GDM1 (cell line): ENCODE measurements at regions not wholly inside any gene's neighbourhood (a gene's known extent, or its start where the extent isn't known, plus 50 kb on each side); places are given as distances from the start of the nearest gene placed in this dataset.
"Not testable (repeated sequence)": the region's sequence is repeated elsewhere in the genome, so short reads cannot be mapped to it uniquely, and the experiment has no call there.

ENCODE experiments used
- DNase-seq: peaks from one replicate; lab custom pipeline; 2025; lab: John Stamatoyannopoulos, UW

DNA sequence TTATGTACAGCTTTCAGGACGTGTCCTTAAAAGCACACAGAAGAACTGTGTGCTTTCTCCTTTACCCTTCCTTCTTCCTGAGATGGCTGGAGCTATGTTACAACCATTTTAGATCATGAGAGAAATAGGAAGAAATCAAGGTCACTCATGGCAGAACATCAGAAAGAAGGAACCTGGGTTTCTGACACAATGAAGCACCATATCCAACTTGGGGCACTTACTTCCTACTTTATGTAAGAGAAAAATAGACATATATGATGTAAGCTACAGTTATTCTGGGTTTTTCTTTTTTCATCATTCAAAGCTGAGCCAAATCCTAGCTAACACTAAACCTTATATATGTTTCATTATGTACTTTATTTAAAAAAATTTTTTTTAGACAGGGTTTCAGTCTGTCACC is 79.5 kb downstream of the FAM161A start:
- DNase-seq: no peak

DNA sequence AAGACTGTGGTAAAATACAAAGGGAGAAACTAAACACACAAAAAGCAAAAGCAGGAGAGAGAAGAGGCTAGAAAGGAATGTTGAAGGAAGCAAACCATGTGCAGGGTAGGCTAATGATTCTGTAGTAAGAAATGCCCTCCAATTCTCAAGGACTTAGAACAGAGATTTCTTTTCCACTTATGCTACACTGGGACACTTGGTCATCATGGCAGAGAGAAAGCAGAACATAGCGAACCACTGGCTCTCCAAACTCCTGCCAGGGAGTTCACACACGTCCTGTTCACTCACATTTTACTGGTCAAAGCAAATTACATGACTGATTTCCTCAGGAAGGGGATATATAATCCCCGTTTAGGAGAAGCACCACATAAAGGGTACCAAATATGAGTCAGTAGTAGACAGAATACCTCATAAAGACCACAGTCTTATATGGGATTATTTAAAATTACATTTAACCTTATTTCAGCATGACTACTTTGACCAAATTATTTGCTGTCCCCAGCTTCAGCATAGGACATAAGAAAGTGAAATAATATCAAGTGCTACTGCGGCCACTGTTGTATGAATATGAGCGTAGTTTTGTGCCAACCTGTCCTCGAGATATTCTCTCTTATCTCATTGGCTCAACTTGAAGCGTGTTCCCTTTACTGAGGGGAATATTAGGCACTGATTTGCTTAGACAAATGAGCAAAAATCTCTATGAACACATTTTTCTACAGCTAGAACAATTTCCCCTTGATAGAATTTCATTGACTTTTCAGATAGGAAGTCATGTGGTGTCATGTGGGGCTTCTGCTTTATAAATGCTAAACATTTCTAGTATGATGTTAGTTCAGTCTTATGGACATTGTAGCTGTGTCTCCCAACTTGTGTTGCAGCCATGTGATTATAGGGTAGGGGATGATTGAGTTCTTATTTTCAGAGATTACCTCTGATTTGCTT is 81.7 kb downstream of the FAM161A start:
- DNase-seq: no peak

DNA sequence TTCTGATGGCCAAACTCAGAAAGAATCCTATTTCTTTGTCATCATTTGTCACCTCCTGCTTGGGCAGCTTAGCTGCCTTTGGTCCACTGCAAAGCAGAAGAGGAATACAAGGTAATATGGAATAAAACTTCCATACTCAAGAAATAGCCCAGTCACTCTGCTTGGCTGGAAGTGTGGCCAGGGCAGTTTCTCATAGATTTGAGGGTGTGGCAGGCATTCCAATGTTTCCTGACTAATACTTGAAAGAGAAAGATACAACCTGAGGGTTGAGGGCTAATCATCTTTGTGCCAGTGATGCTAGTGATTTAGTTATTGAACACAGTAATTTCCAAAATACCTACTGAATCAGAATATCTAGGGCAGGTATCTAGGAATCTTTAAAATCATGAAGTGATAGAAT is 83.1 kb downstream of the FAM161A start:
- no peak for DNase-seq

DNA sequence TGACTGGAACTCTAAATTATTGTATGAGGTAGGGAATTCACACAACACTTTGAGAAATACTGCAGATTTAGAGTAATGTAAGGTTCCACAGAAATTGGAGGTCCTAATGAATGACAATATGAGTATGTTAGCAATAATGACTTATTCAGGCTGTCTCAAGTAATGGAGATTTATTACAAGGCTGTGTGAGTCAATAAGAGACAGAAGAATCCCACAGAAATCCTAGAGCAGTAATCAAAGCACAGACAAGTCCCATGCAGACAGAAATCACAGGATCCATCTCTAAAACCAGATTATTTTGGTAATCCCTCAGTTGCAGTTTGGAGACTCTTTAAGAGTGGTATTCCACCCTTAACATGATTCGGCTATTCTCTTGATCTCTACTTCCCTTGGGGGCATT is 83.6 kb downstream of the FAM161A start:
- DNase-seq: no peak

DNA sequence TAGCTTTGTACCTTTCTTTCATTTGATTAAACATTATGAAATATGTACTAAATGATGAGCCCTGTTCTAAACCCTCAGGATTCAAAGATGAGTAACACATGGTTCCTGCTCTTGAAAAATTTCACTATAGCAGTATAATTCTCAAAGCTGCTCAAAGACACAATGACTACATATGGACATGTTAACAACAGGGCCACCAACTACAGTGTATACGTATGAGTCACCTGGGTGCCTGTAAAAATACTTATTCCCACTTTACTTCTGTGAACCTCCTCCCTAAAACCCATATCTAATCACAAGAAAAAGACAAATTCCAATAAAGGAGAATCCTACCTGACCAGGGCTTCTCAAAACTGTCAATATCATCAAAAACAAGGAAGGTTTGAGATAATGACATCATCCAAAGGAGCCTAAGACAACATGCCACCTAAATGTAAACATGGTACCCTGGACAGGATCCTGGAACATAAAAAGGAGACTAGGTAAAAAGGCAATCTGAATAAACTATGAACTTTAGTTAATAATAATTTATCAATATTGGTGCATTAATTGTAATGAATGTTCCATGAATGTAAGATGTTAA is 84.7 kb downstream of the FAM161A start:
- DNase-seq: no peak

DNA sequence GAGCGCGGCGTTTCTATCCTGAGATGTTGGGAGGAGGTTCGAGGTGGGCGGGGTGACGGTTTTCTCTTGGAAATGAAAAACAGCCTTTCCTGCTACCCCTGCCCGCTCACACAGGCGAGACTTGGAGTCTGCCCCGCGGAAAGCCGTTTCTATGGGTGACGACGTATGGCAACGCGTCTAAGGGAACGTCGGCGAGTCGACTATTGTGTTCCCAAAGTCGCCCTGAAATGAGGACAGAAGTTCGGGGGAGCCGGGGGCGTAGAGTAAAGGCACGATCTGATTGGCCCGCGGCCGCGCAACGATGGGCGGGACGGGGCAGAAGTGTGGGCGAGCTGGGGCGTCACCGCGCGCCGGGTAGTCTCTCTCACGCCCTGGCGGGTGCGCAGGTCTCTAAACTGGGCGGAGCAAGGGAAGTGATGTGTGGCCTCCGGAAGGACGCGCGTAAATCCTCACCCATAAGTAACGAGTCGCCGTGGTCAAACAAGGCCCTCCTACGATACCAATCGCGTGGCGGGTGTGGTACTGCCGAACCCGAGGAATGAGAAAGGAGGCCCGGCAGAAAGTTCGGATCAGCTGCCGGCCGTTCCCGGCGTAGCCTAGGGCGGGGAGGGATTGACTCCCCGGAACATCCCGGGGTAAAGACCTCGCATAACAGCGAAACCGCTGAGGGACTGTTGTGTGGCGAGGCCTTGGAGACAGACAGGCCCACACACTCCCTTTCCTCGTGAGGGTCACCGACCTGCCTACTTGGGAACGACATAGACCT is 89.6 kb downstream of the FAM161A start:
- DNase-seq: peak; percentile 97

DNA sequence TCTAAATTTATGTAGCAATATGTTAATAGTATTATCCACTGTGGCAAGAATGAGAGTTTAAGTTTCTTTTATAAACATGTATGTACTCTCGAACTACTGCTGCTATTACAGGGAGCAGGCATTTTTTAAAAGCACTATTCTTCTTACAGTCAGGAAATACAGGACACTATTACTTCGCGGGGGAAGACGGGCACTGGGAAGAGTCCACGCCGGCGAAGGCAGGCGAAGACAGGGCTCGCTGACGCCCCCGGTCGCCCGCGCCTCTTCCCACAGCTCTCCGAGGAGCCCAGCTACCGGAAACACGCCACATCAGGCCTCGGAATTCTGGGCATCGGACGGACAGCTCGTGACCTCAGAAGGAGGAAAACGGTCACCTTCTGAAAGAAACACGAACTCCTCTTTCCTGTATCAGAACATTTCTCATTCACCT is 90.2 kb downstream of the FAM161A start:
- peak; percentile 44 for DNase-seq

DNA sequence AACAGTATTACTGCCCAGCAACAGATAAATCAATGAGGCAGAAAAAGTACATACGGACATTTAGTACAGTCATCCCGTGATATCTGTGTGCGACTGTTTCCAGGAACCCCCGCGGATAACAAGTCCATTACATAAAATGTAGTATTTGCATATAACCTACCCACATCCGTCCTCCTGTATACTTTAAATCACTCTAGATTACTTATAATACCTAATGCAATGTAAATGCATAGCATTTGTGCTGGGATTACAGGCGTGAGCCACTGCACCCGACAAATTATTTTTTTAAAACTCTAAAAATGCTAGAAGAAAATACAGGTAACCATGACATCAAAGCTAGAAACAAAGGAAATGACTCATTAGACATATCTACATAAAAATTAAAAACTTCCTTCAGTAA is 91.6 kb downstream of the FAM161A start:
- DNase-seq: no peak

DNA sequence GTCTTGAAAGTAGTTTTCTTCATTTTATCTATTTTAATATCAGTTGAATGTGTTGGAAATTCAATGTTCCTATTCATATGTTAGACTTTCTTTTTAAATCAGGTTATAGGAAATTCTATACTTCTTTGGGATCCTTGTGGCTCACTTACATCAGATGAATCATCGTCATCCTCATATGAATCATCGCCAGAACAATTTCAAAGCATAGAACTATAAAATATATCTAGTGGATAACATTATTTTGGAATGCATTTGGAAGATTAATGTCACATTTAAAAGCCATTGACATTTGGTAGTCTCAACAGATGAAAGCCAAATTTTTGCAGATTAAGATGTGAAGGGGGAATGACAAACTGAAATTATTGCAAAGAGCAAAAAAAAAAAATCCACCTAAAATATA is 94.1 kb downstream of the FAM161A start:
- DNase-seq: no peak

DNA sequence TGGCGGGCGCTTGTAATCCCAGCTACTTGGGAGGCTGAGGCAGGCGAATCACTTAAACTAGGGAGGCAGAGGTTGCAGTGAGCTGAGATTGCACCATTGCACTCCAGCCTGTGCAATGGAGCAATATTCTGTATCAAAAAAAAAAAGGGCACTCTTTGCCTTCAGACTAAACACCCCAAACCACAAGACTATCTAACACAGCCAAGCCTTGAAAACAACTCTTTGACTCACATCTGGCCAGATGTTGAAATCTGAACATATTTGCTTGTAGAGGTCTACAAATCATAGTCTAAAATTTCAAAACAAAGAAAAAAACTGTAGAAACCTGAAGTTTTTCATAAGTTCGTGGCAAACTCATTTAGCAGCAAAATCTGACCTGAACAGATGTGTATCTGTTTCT is 94.9 kb downstream of the FAM161A start:
- no peak for DNase-seq

DNA sequence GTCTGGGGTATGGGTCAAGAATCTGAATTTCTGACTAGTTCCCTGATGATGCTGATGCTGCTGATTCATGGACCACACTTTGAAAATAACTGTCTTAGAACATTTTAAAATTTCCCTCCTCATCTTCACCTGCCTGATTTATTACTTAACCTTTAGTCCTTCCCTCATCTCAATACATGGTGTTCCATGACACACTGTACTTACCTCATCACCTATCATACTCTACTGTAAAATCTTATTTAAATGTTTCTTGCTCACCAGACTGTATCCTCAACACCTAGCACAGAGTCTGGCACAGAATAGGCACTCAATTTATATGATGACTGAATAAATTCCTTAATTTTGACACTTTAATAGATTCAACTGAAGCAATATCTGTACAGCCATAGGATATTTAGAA is 95.7 kb downstream of the FAM161A start:
- no peak for DNase-seq

DNA sequence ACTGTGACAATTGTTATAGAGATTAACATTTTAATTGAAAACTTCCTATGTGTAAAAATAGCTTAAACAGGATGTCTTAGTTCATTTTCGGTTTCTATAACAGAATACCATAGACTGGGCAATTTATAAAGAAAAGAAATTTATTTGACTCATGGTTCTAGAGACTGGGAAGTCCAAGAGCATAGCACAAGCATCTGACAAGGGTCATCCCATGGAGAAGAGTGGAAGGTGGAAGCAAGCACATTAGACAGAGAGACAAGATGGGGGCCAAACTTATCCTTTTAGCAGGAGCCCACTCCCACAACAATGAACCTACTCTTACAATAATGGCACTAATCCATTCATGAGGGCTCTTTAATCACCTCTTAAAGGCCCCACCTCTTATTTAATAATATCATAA is 100.3 kb downstream of the FAM161A start:
- DNase-seq: no peak

DNA sequence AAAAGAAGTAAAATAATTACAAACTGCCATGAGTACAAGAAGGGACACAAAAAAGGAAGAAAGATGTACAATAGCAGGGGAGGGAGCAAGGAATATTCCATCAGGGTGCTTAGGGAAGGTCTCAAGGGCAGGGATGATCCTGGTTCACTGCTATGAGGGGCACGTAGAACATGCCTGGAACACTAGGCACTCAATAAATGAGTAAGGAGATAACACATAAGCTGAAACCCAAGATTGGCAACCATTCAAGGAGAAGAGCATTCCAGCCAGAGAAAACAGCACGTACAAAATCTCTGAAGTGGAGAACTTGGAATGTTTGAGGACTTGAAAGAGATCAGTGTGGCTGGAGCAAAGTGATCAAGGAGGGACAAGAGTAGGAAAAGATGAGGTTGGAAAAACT is 103.2 kb downstream of the FAM161A start:
- DNase-seq: no peak

DNA sequence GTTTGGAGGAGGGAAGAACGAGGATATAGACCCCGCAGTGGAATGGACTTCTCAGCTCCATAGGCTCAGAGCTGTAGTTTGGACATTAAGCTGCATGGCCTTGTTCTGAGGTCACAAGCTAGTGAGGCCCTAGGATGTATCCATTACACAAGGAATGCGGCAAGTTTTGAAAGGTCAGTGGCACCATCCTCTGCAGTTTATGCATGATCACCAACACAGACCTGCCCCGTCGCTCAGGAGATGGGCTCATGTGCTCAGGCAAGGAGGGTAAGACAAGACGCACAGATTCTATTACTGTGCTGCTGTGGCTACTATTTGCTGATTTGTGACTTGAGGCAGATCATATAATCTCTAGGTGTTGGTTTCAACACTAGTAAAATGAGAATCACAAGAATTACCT is 110.9 kb downstream of the FAM161A start:
- DNase-seq: no peak

DNA sequence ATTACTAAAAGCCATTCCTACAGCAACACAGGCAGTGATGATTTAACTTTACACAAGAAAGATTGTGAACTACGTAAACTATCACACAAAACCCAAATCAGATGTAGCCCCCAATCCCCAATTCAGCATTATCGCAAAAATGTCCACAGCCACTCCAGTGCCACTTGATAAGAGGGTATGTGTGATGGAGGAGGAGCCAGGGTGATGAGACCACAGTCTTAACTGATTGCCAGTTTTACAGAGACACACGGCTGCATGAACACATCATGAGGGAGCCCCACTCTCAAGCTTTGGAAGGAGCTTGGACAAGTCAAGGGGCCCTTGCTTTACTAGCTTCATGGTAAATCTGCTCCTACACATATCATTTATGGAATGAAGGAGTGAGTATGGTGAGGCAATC is 116.0 kb downstream of the FAM161A start:
- no peak for DNase-seq

DNA sequence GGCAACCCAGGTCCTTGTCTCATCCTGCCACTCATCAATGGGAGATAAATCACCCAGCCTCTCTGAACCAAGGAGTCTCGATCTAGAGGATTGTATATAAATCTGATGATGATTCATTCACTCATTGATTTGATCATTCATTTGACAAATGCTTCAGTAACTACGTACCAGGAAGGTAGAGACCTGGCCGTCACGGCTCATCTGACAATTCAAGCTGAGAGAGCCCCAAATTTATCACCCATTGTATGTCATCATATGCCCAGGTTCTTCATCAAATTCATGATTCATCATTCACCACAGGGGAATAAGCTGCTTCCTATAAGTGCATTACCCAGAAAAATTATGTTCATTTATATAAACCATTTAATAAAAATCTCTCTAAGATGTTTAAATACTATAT is 116.9 kb downstream of the FAM161A start:
- DNase-seq: no peak

DNA sequence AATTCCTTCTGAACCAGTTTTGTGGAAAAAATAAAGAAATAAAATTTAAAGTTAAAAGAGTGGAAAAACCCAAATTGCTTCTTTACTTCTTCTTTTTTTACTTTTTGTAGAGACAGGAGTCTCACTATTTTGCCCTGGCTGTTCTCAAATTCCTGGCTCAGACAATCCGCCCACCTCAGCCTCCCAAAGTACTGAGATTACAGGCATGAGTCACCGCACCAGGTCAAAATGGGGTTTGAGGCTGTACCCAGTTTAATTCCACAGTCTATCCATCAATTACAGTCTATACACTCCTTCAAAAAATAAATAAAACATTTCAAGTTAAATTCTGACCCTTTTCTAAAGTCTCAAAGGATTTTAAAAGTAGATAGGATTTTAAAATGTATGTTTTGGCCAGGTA is 120.3 kb downstream of the FAM161A start:
- DNase-seq: no peak

DNA sequence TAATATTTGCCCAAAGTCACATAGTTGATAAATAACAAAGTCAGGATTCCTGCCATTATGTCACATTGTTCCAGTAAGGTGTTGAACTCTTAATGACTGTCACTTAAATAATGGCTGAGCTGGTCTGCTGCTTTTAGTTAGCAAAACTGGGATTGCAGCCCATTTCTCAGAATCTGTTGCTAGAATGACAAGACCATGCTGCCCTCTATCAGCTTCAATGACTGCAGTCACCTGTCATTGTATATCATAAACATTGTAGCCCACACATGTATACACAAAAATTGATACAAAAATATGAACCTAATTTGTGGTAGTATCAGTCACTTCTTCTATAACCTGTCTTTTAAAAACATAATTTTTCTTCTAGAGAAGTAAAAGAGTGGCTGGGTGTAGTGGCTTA is 121.1 kb downstream of the FAM161A start:
- DNase-seq: no peak

DNA sequence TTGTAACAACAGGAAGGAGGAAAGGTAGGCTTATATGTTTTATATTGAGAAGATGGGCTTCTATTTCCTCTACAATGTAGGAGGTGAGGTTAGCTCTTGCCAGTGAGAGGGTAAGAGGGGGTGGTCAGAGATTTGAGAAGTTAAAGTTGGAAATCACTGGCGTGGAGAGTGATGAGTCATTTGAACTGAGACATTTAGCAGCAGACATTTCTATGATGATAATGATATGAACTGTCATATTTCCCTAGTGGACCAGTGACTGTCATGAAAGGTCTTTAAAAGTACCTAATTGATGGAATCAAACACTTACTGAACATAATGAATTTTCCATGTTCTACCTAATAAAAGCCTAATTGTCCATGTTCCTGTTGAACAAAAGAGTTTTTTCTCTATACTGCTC is 126.1 kb downstream of the FAM161A start:
- no peak for DNase-seq

DNA sequence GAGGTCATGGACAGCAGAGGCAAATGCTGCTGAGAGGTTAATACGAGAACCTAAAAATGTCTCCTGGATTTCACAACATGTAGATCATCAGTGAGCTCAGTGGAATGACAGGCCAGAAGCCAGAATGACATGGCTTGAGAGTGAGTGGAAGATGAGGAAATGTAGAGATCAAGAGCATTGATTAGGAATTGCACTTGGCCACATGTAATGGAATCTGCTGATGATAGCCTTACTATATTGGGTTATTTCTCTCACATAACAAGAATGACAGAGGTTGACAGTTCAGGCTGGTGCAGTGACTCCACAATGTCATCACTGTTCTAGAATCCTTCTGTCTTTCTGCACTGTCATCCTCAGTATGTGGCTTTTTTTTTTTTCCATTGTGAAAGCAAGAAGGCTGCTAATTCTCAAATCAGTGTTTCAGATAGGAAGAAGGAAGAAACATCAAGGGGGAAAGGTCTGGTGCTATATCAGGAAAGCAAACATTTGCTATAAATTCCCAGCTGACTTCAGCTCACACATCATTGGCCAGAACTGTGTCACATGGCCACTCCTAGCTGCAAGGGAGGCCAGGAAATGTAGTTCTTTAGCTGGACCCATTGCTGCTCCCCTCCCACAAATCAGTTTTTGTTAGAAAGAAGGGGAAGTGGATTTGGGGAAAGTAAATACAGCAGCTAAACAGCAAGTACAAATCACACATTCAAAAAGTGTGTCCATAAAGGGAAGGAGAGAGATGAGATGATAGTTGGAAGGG is 127.2 kb downstream of the FAM161A start:
- no peak for DNase-seq

DNA sequence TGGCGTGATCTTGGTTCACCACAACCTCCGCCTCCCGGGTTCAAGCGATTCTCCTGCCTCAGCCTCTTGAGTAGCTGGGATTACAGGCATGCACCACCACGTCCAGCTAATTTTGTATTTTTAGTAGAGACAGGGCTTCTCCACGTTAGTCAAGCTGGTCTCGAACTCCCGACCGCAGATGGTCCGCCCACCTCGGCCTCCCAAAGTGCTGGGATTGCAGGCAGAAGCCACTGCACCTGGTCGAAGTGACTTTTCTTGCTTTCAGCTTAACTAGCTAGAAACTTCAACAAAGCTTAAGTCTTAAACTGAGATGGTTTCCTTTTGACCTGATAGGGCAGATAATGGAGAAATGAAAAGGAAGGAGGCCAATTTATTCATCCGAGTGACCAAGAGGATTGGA is 130.5 kb downstream of the FAM161A start:
- DNase-seq: not testable (repeated sequence)

DNA sequence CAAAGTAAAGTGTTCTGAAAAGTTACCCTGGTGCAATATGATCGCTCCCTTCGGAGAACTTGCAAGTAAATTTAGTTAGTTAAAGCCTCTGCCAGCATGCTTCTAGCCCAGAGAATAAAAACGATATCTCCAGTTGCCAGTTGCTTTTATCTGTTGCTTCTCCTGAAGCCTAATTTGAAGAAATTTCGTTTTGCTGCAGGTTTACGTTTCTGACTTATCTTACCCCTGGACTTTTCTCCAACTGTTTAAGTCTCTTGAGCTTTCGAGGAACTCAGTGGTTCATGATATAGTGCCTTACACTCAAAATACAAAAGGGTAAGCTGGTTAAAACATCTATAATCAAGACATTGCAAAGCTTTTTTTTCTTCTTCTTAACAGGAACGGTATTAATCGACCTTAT is 131.1 kb downstream of the FAM161A start:
- no peak for DNase-seq
